HEK293T (cell line): ENCODE measurements at regions not wholly inside any gene's neighbourhood (a gene's known extent, or its start where the extent isn't known, plus 50 kb on each side); places are given as distances from the start of the nearest gene placed in this dataset.

ENCODE experiments used
- CTCF ChIA-PET: fragments of 350-600 bp; formaldehyde crosslinking; extraction: SDS; loops from one replicate; lab custom pipeline; 2021; ENCODE audit warnings: antibody characterized with exemption, inconsistent platforms; lab: Yijun Ruan, JAX
- POLR2A ChIA-PET: fragments of 350-600 bp; formaldehyde crosslinking; extraction: SDS; loops from one replicate; lab custom pipeline; 2020; ENCODE audit warnings: antibody characterized with exemption, inconsistent platforms; lab: Yijun Ruan, JAX
- DNase-seq: peaks from one replicate; pipeline ENCODE4 v3.0.0; 2012; ENCODE audit warnings: mixed read lengths; ENCODE audit errors: extremely low spot score
- ARNT ChIP-seq: fragments of 450-650 bp; IDR thresholded peaks from 2 replicates; pipeline ENCODE4 v1.6.1; 2017; ENCODE audit warnings: mild to moderate bottlenecking
- BHLHE40 ChIP-seq: fragments of 450-650 bp; IDR thresholded peaks from 2 replicates; pipeline ENCODE4 v1.6.1; 2016; ENCODE audit warnings: mild to moderate bottlenecking, moderate library complexity, borderline replicate concordance
- CTBP1 ChIP-seq: fragments of 450-650 bp; IDR thresholded peaks from 2 replicates; pipeline ENCODE4 v1.6.1; 2016; ENCODE audit warnings: borderline replicate concordance
- ELF4 ChIP-seq: fragments of 450-650 bp; IDR thresholded peaks from 2 replicates; pipeline ENCODE4 v1.6.1; 2017; ENCODE audit warnings: antibody characterized with exemption
- FOXA1 ChIP-seq: fragments of 450-650 bp; IDR thresholded peaks from 2 replicates; pipeline ENCODE4 v1.6.1; 2016; ENCODE audit warnings: mild to moderate bottlenecking
- FOXK2 ChIP-seq: fragments of 450-650 bp; IDR thresholded peaks from 2 replicates; pipeline ENCODE4 v1.6.1; 2016; ENCODE audit warnings: mild to moderate bottlenecking
- FOXM1 ChIP-seq: fragments of 450-650 bp; IDR thresholded peaks from 2 replicates; pipeline ENCODE4 v1.6.1; 2017; ENCODE audit warnings: mild to moderate bottlenecking, borderline replicate concordance
- HDGF ChIP-seq: fragments of 450-650 bp; IDR thresholded peaks from 2 replicates; pipeline ENCODE4 v1.6.1; 2017; ENCODE audit warnings: antibody characterized with exemption, borderline replicate concordance
- L3MBTL2 ChIP-seq: fragments of 450-650 bp; conservative IDR thresholded peaks from 2 replicates; pipeline ENCODE4 v1.6.1; 2016; ENCODE audit warnings: mild to moderate bottlenecking
- LEF1 ChIP-seq: fragments of 450-650 bp; IDR thresholded peaks from 2 replicates; pipeline ENCODE4 v1.6.1; 2017; ENCODE audit warnings: mild to moderate bottlenecking, borderline replicate concordance
- NFRKB ChIP-seq: fragments of 450-650 bp; IDR thresholded peaks from 2 replicates; pipeline ENCODE4 v1.6.1; 2016; ENCODE audit warnings: mild to moderate bottlenecking, moderate library complexity
- PKNOX1 ChIP-seq: fragments of 450-650 bp; IDR thresholded peaks from 2 replicates; pipeline ENCODE4 v1.6.1; 2016
- SP1 ChIP-seq: fragments of 450-650 bp; IDR thresholded peaks from 2 replicates; pipeline ENCODE4 v1.6.1; 2017
- SUZ12 ChIP-seq: fragments of 450-650 bp; IDR thresholded peaks from 2 replicates; pipeline ENCODE4 v1.6.1; 2016; ENCODE audit warnings: mild to moderate bottlenecking
- TARDBP ChIP-seq: fragments of 450-650 bp; IDR thresholded peaks from 2 replicates; pipeline ENCODE4 v1.6.1; 2016
- ZNF384 ChIP-seq: fragments of 450-650 bp; IDR thresholded peaks from 2 replicates; pipeline ENCODE4 v1.6.1; 2016

DNA sequence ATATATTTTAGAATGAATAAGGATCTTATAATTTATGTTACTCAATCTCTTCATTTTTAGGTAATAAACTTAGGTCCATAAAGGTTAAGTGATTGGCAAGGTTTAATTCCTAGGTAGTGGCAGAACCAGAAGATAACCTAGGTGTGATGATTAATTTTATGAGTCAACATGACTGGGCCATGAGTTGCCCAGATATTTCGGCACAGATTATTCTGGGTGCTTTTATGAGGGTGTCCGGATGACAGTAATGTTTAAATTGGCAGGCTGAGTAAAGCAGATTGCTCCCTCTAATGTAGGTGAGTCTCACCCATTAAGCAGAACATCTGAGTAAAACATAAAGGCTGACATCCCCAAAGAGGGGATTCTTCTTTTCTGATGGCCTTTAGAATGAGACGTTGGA is 1349.3 kb upstream of the CELF2 start:
- ChIA-PET CTCF (no interaction called here), POLR2A (no interaction called here)
- no peak for DNase-seq
- TF ChIP-seq SP1, result no peak
- no peak for TF ChIP-seq FOXM1
- TF ChIP-seq BHLHE40, result no peak
- TF ChIP-seq ARNT, result no peak
- no peak for TF ChIP-seq ZNF384
- no peak for TF ChIP-seq ELF4
- TF ChIP-seq CTBP1, result no peak
- no peak for TF ChIP-seq HDGF
- no peak for TF ChIP-seq LEF1
- TF ChIP-seq NFRKB, result no peak
- no peak for TF ChIP-seq FOXK2
- no peak for TF ChIP-seq FOXA1
- no peak for TF ChIP-seq PKNOX1
- no peak for TF ChIP-seq L3MBTL2
- no peak for TF ChIP-seq TARDBP
- no peak for TF ChIP-seq SUZ12

- CTCF ChIA-PET, result no interaction called here
- POLR2A ChIA-PET, result no interaction called here
- TF ChIP-seq SP1 (no peak), HDGF (no peak), ARNT (no peak), BHLHE40 (no peak), FOXM1 (no peak), FOXA1 (no peak), L3MBTL2 (no peak), TARDBP (no peak), ELF4 (no peak), ZNF384 (no peak), PKNOX1 (no peak), FOXK2 (no peak), CTBP1 (no peak), SUZ12 (no peak), NFRKB (no peak)
- no peak for DNase-seq
These were observed 1346.8 kb upstream of the CELF2 start for GRCh38 chr10:9670911-9671310.

DNA sequence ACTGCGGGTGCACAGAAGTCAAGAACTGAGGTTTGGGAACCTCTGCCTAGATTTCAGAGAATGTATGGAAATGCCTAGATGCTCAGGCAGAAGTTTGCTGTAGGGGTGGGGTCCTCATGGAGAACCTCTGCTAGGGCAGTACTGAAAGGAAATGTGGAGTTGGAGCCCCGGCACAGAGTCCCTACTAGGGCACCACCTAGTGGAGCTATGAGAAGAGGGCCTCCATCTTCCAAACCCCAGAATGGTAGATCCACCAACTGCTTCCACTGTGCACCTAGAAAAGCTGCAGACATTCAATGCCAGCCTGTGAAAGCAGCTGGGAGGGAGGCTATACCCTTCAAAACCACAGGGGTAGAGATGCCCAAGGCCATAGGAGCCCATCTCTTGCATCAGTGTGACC is 1336.0 kb upstream of the CELF2 start:
- no peak for TF ChIP-seq SUZ12
- no peak for TF ChIP-seq BHLHE40
- TF ChIP-seq FOXK2, result no peak
- no peak for TF ChIP-seq TARDBP
- no peak for TF ChIP-seq CTBP1
- TF ChIP-seq HDGF, result no peak
- TF ChIP-seq PKNOX1, result no peak
- no peak for TF ChIP-seq NFRKB
- no peak for TF ChIP-seq ARNT
- TF ChIP-seq SP1, result no peak
- TF ChIP-seq ELF4, result no peak
- no peak for TF ChIP-seq L3MBTL2
- no peak for TF ChIP-seq LEF1
- no peak for TF ChIP-seq ZNF384
- no peak for TF ChIP-seq FOXM1
- TF ChIP-seq FOXA1, result no peak
- DNase-seq, result no peak
- POLR2A ChIA-PET, result no interaction called here
- CTCF ChIA-PET, result no interaction called here

DNA sequence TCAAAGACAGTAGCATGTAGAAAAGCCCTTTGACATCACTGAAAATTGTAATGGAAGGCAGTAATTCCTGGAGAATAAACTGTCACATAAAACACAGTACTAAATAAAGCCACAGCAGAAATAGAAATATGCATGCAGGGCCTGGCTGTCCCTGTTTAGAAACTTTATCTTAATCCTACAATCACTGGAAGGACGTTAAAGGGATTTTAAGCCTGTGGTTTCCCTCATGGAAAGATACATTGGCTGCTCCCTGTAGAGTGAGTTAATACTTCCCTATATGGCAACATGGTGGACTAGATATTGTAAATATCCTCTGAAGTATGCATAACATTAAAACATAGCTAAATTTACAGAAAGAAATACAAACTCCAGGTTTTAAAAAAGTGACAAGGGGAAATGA is 1334.9 kb upstream of the CELF2 start:
- no peak for DNase-seq
- ChIA-PET POLR2A (no interaction called here), CTCF (interaction anchor here (0.7 kb wide), 1 partner anchor 11 kb away, joined by 3 read pairs; no protein-coding TSS in a partner anchor)
- no peak for TF ChIP-seq FOXM1
- no peak for TF ChIP-seq ARNT
- no peak for TF ChIP-seq HDGF
- TF ChIP-seq ZNF384, result no peak
- TF ChIP-seq FOXK2, result no peak
- no peak for TF ChIP-seq ELF4
- no peak for TF ChIP-seq BHLHE40
- no peak for TF ChIP-seq L3MBTL2
- TF ChIP-seq PKNOX1, result no peak
- TF ChIP-seq SP1, result no peak
- no peak for TF ChIP-seq SUZ12
- no peak for TF ChIP-seq CTBP1
- no peak for TF ChIP-seq FOXA1
- no peak for TF ChIP-seq LEF1
- TF ChIP-seq NFRKB, result no peak
- no peak for TF ChIP-seq TARDBP

DNA sequence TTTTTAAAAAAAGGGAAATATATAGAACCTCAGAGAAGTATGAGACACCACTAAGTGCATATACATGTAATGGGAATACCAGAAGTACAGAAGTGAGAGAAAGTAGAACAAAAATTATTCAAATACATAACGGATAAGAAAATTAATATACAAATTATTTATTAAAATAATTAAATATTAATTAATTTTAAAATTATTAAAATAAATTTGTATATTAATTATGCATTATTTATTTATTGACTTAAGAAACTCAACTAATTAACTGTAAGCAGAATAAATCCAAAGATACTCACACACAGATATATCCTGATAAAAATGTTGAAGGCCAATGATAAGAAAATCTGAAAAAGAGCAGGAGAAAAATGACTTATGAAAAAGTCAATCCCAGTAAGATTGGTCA is 1333.5 kb upstream of the CELF2 start:
- ChIA-PET CTCF (no interaction called here), POLR2A (no interaction called here)
- no peak for DNase-seq
- TF ChIP-seq FOXM1 (no peak), TARDBP (no peak), L3MBTL2 (no peak), LEF1 (no peak), FOXK2 (no peak), ZNF384 (no peak), SP1 (no peak), PKNOX1 (no peak), FOXA1 (no peak), NFRKB (no peak), BHLHE40 (no peak), CTBP1 (no peak), ELF4 (no peak), HDGF (no peak), ARNT (no peak)
